ENCODE measurements at regions not wholly inside any gene's neighbourhood (a gene's known extent, or its start where the extent isn't known, plus 50 kb on each side); places are given as distances from the start of the nearest gene placed in this dataset.

GRCh38 chr2:18297534-18298058, 262.9 kb downstream of the RDH14 start:
- Histone ChIP-seq H3K9me3 (ENCODE audit: control insufficient read depth, low read depth, low read length) (no peaks in the 10 kb centered on the region), H3K4me2 (ENCODE audit: control insufficient read depth, extremely low read depth, insufficient read depth, low read depth, low read length) (peak overlapping the region; percentile 81), H3K79me2 (ENCODE audit: control insufficient read depth, insufficient read depth, low read length) (peaks cover 14% of the 10 kb centered on the region), H3K9me1 (ENCODE audit: control insufficient read depth, extremely low read depth, insufficient read depth, low read length) (no peaks in the 10 kb centered on the region), H2AFZ (ENCODE audit: control insufficient read depth, low read length) (peak overlapping the region; percentile 78), H3K9ac (ENCODE audit: control insufficient read depth, extremely low read depth, insufficient read depth, low read length) (peak overlapping the region; percentile 24), H3K4me1 (ENCODE audit: control insufficient read depth, extremely low read depth, insufficient read depth, low read length) (peaks cover 22% of the 10 kb centered on the region), H3K27me3 (ENCODE audit: control insufficient read depth, extremely low read depth, insufficient read depth, low read length) (no peaks in the 10 kb centered on the region), H4K20me1 (ENCODE audit: control insufficient read depth, extremely low read depth, insufficient read depth, low read length) (no peaks in the 10 kb centered on the region), H3K27ac (ENCODE audit: control insufficient read depth, insufficient read depth, low read length) (no peak overlapping the region), H3K36me3 (ENCODE audit: control insufficient read depth in 2 of 2, extremely low read depth in 1 of 2, insufficient read depth in 2 of 2, low read length in 2 of 2) (no peaks in the 10 kb centered on the region), H3K4me3 (ENCODE audit: control insufficient read depth in 2 of 3, extremely low read depth in 1 of 3, insufficient read depth in 2 of 3, low read depth in 1 of 3, low read length in 3 of 3) (peak overlapping the region; percentile 21 to 79 (median 22))
- peak; percentile 36 for FAIRE-seq
- DNase-seq (ENCODE audit: low read depth, low spot score), result no peak
- TF ChIP-seq EZH2 (IDR thresholded peaks at IDR 0.05; ENCODE audit: low read length) (no peak), CTCF (optimal IDR thresholded peaks at IDR 0.05 in 1 of 3, IDR thresholded peaks at IDR 0.05 in 1 of 3, conservative IDR thresholded peaks at IDR 0.05 in 1 of 3; ENCODE audit: extremely low read depth in 1 of 3, insufficient read depth in 2 of 3, low read length in 3 of 3) (no peak)
- dilution Hi-C loops (cut with MboI; ENCODE audit: extremely low pct_ligation_motif_present, low sequenced_read_pairs), result no loop called here

GRCh38 chr2:18290386-18290785, 270.1 kb downstream of the RDH14 start:
- no peak overlapping the region for H3K4me2 ChIP-seq (ENCODE audit: control insufficient read depth, extremely low read depth, insufficient read depth, low read depth, low read length)
- no peaks in the 10 kb centered on the region for H3K79me2 ChIP-seq (ENCODE audit: control insufficient read depth, insufficient read depth, low read length)
- H2AFZ ChIP-seq (ENCODE audit: control insufficient read depth, low read length), result no peak overlapping the region
- H3K4me1 ChIP-seq (ENCODE audit: control insufficient read depth, extremely low read depth, insufficient read depth, low read length), result peaks cover 5% of the 10 kb centered on the region
- TF ChIP-seq EZH2 (IDR thresholded peaks at IDR 0.05; ENCODE audit: low read length) (no peak), CTCF (optimal IDR thresholded peaks at IDR 0.05 in 1 of 3, IDR thresholded peaks at IDR 0.05 in 1 of 3, conservative IDR thresholded peaks at IDR 0.05 in 1 of 3; ENCODE audit: extremely low read depth in 1 of 3, insufficient read depth in 2 of 3, low read length in 3 of 3) (no peak)
- no peaks in the 10 kb centered on the region for H3K9me1 ChIP-seq (ENCODE audit: control insufficient read depth, extremely low read depth, insufficient read depth, low read length)
- DNase-seq (ENCODE audit: low read depth, low spot score), result no peak
- no peaks in the 10 kb centered on the region for H3K27me3 ChIP-seq (ENCODE audit: control insufficient read depth, extremely low read depth, insufficient read depth, low read length)
- no peaks in the 10 kb centered on the region for H4K20me1 ChIP-seq (ENCODE audit: control insufficient read depth, extremely low read depth, insufficient read depth, low read length)
- H3K4me3 ChIP-seq (ENCODE audit: control insufficient read depth in 2 of 3, extremely low read depth in 1 of 3, insufficient read depth in 2 of 3, low read depth in 1 of 3, low read length in 3 of 3), result no peak overlapping the region
- dilution Hi-C loops (cut with MboI; ENCODE audit: extremely low pct_ligation_motif_present, low sequenced_read_pairs), result no loop called here
- no peaks in the 10 kb centered on the region for H3K36me3 ChIP-seq (ENCODE audit: control insufficient read depth in 2 of 2, extremely low read depth in 1 of 2, insufficient read depth in 2 of 2, low read length in 2 of 2)
- H3K27ac ChIP-seq (ENCODE audit: control insufficient read depth, insufficient read depth, low read length), result no peak overlapping the region
- H3K9ac ChIP-seq (ENCODE audit: control insufficient read depth, extremely low read depth, insufficient read depth, low read length), result no peak overlapping the region
- H3K9me3 ChIP-seq (ENCODE audit: control insufficient read depth, low read depth, low read length), result no peaks in the 10 kb centered on the region
- no peak for FAIRE-seq

All from keratinocyte (primary cell).